ENCODE measurements at regions not wholly inside any gene's neighbourhood (a gene's known extent, or its start where the extent isn't known, plus 50 kb on each side); places are given as distances from the start of the nearest gene placed in this dataset.

- no peak overlapping the region for H3K4me3 Mint-ChIP-seq (ENCODE audit: unreplicated experiment)
- H3K4me1 Mint-ChIP-seq (ENCODE audit: unreplicated experiment): peaks cover 30% of the 10 kb centered on the region
- H3K27me3 Mint-ChIP-seq (ENCODE audit: unreplicated experiment): peaks cover 3% of the 10 kb centered on the region
- no peaks in the 10 kb centered on the region for H3K9me3 Mint-ChIP-seq (ENCODE audit: unreplicated experiment)
- no peak for TF ChIP-seq CTCF (IDR thresholded peaks at IDR 0.05)
- H3K36me3 Mint-ChIP-seq (ENCODE audit: unreplicated experiment): no peaks in the 10 kb centered on the region
- DNase-seq (ENCODE audit: extremely low spot score, unreplicated experiment): no peak
- no peak overlapping the region for H3K27ac Mint-ChIP-seq (ENCODE audit: unreplicated experiment)
Observed at GRCh38 chr5:158303275-158303674, 444.3 kb upstream of the CLINT1 start.

GRCh38 chr5:158302029-158302428 lies 443.1 kb upstream of the CLINT1 start:
- Mint-ChIP-seq H3K4me3 (ENCODE audit: unreplicated experiment) (no peak overlapping the region), H3K36me3 (ENCODE audit: unreplicated experiment) (peaks cover 3% of the 10 kb centered on the region), H3K27ac (ENCODE audit: unreplicated experiment) (no peak overlapping the region), H3K4me1 (ENCODE audit: unreplicated experiment) (peaks cover 25% of the 10 kb centered on the region), H3K27me3 (ENCODE audit: unreplicated experiment) (peaks cover under 1% of the 10 kb centered on the region), H3K9me3 (ENCODE audit: unreplicated experiment) (peaks cover 3% of the 10 kb centered on the region)
- TF ChIP-seq CTCF (IDR thresholded peaks at IDR 0.05): no peak
- no peak for DNase-seq (ENCODE audit: extremely low spot score, unreplicated experiment)

- H3K9me3 Mint-ChIP-seq (ENCODE audit: unreplicated experiment): peaks cover 4% of the 10 kb centered on the region
- H3K27ac Mint-ChIP-seq (ENCODE audit: unreplicated experiment): peak overlapping the region; percentile 24
- H3K27me3 Mint-ChIP-seq (ENCODE audit: unreplicated experiment): no peaks in the 10 kb centered on the region
- DNase-seq (ENCODE audit: extremely low spot score, unreplicated experiment): no peak
- peaks cover 25% of the 10 kb centered on the region for H3K4me1 Mint-ChIP-seq (ENCODE audit: unreplicated experiment)
- H3K4me3 Mint-ChIP-seq (ENCODE audit: unreplicated experiment): no peak overlapping the region
- TF ChIP-seq CTCF (IDR thresholded peaks at IDR 0.05): no peak
- peaks cover 4% of the 10 kb centered on the region for H3K36me3 Mint-ChIP-seq (ENCODE audit: unreplicated experiment)
Observed at GRCh38 chr5:158301186-158301585, 442.2 kb upstream of the CLINT1 start.

- H3K27ac Mint-ChIP-seq (ENCODE audit: unreplicated experiment): no peak overlapping the region
- no peak overlapping the region for H3K4me3 Mint-ChIP-seq (ENCODE audit: unreplicated experiment)
- no peaks in the 10 kb centered on the region for H3K27me3 Mint-ChIP-seq (ENCODE audit: unreplicated experiment)
- peaks cover 25% of the 10 kb centered on the region for H3K4me1 Mint-ChIP-seq (ENCODE audit: unreplicated experiment)
- peaks cover 4% of the 10 kb centered on the region for H3K9me3 Mint-ChIP-seq (ENCODE audit: unreplicated experiment)
- DNase-seq (ENCODE audit: extremely low spot score, unreplicated experiment): no peak
- TF ChIP-seq CTCF (IDR thresholded peaks at IDR 0.05): no peak
- H3K36me3 Mint-ChIP-seq (ENCODE audit: unreplicated experiment): peaks cover 4% of the 10 kb centered on the region
Observed at GRCh38 chr5:158300256-158300655, 441.3 kb upstream of the CLINT1 start.

GRCh38 chr5:158297002-158297527 lies 438.1 kb upstream of the CLINT1 start:
- Mint-ChIP-seq H3K36me3 (ENCODE audit: unreplicated experiment) (peaks cover 4% of the 10 kb centered on the region), H3K27ac (ENCODE audit: unreplicated experiment) (no peak overlapping the region), H3K4me1 (ENCODE audit: unreplicated experiment) (peaks cover 18% of the 10 kb centered on the region), H3K9me3 (ENCODE audit: unreplicated experiment) (peaks cover 11% of the 10 kb centered on the region), H3K27me3 (ENCODE audit: unreplicated experiment) (no peaks in the 10 kb centered on the region), H3K4me3 (ENCODE audit: unreplicated experiment) (no peak overlapping the region)
- DNase-seq (ENCODE audit: extremely low spot score, unreplicated experiment): no peak
- TF ChIP-seq CTCF (IDR thresholded peaks at IDR 0.05): no peak
